Astrocyte (in vitro differentiated cells and primary cell): ENCODE measurements at regions not wholly inside any gene's neighbourhood (a gene's known extent, or its start where the extent isn't known, plus 50 kb on each side); places are given as distances from the start of the nearest gene placed in this dataset.
A peak's percentile ranks its signal among the peaks of the same experiment; 100 is the strongest.

Experiments
- DNase-seq: peaks from one replicate; pipeline ENCODE4 v3.0.0-alpha.2; 2010; ENCODE audit warnings: low read depth
- FAIRE-seq: peaks from 2 replicates; lab custom pipeline; 2011; peaks lifted over from hg19 to GRCh38; lab: Jason Lieb, UNC
- H2AFZ ChIP-seq: 2 replicates; pipeline ENCODE4 v1.6.0; 2012; ENCODE audit warnings: low read depth, low read length, inconsistent platforms
- H3K27ac ChIP-seq: 2 replicates; pipeline ENCODE4 v1.5.1; 2011; ENCODE audit warnings: low read depth, low read length, inconsistent platforms
- H3K27me3 ChIP-seq: 2 replicates; pipeline ENCODE4 v1.6.0; 2011; ENCODE audit warnings: low read length, inconsistent platforms; ENCODE audit not compliant: insufficient read depth
- H3K36me3 ChIP-seq: 2 replicates; pipeline ENCODE4 v1.5.1; 2011; ENCODE audit warnings: low read length, inconsistent platforms; ENCODE audit not compliant: insufficient read depth
- H3K4me1 ChIP-seq: 2 replicates; pipeline ENCODE4 v1.5.1; 2011; ENCODE audit warnings: low read length, inconsistent platforms; ENCODE audit not compliant: insufficient read depth
- H3K4me2 ChIP-seq: 2 replicates; pipeline ENCODE4 v1.6.0; 2012; ENCODE audit warnings: low read length, inconsistent platforms
- H3K4me3 ChIP-seq: 2 replicates; pipeline ENCODE4 v1.5.1; 2011; ENCODE audit warnings: low read depth, mild to moderate bottlenecking, low read length, inconsistent platforms; ENCODE audit not compliant: insufficient read depth
- H3K79me2 ChIP-seq: 2 replicates; pipeline ENCODE4 v1.6.0; 2012; ENCODE audit warnings: mild to moderate bottlenecking, low read length, inconsistent platforms; ENCODE audit not compliant: insufficient read depth
- H3K9ac ChIP-seq: 2 replicates; pipeline ENCODE4 v1.6.0; 2012; ENCODE audit warnings: mild to moderate bottlenecking, low read length, inconsistent platforms
- H3K9me3 ChIP-seq: 2 replicates; pipeline ENCODE4 v1.5.1; 2012; ENCODE audit warnings: low read depth, mild to moderate bottlenecking, low read length, inconsistent platforms; ENCODE audit not compliant: insufficient read depth
- H4K20me1 ChIP-seq: 2 replicates; pipeline ENCODE4 v1.6.0; 2012; ENCODE audit warnings: low read length, inconsistent platforms; ENCODE audit not compliant: insufficient read depth
- H3K27ac Mint-ChIP-seq: one replicate; pipeline ENCODE4 v1.8.0; 2021; ENCODE audit warnings: mild to moderate bottlenecking, mixed read lengths; ENCODE audit not compliant: unreplicated experiment
- H3K27me3 Mint-ChIP-seq: one replicate; pipeline ENCODE4 v1.8.0; 2021; ENCODE audit warnings: low read depth, mixed read lengths; ENCODE audit not compliant: unreplicated experiment
- H3K36me3 Mint-ChIP-seq: one replicate; pipeline ENCODE4 v1.8.0; 2021; ENCODE audit warnings: low read depth, mixed read lengths; ENCODE audit not compliant: unreplicated experiment
- H3K4me1 Mint-ChIP-seq: one replicate; pipeline ENCODE4 v1.8.0; 2021; ENCODE audit warnings: low read depth, mixed read lengths; ENCODE audit not compliant: unreplicated experiment
- H3K4me3 Mint-ChIP-seq: one replicate; pipeline ENCODE4 v1.8.0; 2021; ENCODE audit warnings: mild to moderate bottlenecking, moderate library complexity, mixed read lengths; ENCODE audit not compliant: unreplicated experiment
- H3K9me3 Mint-ChIP-seq: one replicate; pipeline ENCODE4 v1.8.0; 2021; ENCODE audit warnings: mild to moderate bottlenecking, mixed read lengths; ENCODE audit not compliant: unreplicated experiment
- EZH2 ChIP-seq: IDR thresholded peaks from 2 replicates; pipeline ENCODE4 v1.6.1; 2012; ENCODE audit warnings: mild to moderate bottlenecking, low read length, inconsistent platforms; ENCODE audit not compliant: insufficient read depth
- TF ChIP-seq, protein P1 (sequence below): IDR thresholded peaks from 2 replicates; pipeline ENCODE4 v1.5.1; 2011; ENCODE audit warnings: low read depth, mild to moderate bottlenecking, inconsistent platforms, low read length, moderate library complexity; ENCODE audit not compliant: insufficient read depth

DNA sequence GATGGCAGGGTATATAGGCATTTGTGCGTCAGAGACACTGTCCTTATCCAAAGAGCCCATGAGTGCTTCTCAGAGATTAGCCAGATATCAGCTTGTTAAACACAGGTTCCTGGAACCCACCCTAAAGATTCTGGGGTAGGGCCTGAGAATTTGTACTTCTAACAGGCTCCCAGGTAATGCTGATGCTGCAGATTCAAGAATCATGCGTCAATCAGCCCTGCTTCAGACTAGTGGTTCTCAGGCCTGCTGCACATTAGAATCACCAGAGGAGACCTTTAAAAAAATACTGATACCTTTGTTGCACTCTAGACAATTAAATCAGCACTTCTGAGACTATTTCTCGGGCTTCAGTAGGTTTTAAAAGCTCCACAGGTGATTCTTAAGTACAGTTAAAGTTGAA lies 369.5 kb downstream of the MFSD1 start:
- H3K27ac Mint-ChIP-seq = no peak overlapping the region
- no peak overlapping the region for H3K4me3 Mint-ChIP-seq
- Histone ChIP-seq H3K27ac (no peak overlapping the region), H3K4me1 (peaks cover 15% of the 10 kb centered on the region), H3K9ac (no peak overlapping the region), H3K9me3 (no peaks in the 10 kb centered on the region), H3K27me3 (no peaks in the 10 kb centered on the region), H3K4me3 (no peak overlapping the region), H2AFZ (no peak overlapping the region), H4K20me1 (no peaks in the 10 kb centered on the region), H3K79me2 (no peaks in the 10 kb centered on the region), H3K4me2 (no peak overlapping the region), H3K36me3 (no peaks in the 10 kb centered on the region)
- H3K4me1 Mint-ChIP-seq = peaks cover 23% of the 10 kb centered on the region
- no peaks in the 10 kb centered on the region for H3K9me3 Mint-ChIP-seq
- H3K36me3 Mint-ChIP-seq = no peaks in the 10 kb centered on the region
- H3K27me3 Mint-ChIP-seq = no peaks in the 10 kb centered on the region
- TF ChIP-seq, protein P1, sequence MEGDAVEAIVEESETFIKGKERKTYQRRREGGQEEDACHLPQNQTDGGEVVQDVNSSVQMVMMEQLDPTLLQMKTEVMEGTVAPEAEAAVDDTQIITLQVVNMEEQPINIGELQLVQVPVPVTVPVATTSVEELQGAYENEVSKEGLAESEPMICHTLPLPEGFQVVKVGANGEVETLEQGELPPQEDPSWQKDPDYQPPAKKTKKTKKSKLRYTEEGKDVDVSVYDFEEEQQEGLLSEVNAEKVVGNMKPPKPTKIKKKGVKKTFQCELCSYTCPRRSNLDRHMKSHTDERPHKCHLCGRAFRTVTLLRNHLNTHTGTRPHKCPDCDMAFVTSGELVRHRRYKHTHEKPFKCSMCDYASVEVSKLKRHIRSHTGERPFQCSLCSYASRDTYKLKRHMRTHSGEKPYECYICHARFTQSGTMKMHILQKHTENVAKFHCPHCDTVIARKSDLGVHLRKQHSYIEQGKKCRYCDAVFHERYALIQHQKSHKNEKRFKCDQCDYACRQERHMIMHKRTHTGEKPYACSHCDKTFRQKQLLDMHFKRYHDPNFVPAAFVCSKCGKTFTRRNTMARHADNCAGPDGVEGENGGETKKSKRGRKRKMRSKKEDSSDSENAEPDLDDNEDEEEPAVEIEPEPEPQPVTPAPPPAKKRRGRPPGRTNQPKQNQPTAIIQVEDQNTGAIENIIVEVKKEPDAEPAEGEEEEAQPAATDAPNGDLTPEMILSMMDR = no peak
- no peak for TF ChIP-seq EZH2
- DNase-seq (no peak), FAIRE-seq (no peak)

DNA sequence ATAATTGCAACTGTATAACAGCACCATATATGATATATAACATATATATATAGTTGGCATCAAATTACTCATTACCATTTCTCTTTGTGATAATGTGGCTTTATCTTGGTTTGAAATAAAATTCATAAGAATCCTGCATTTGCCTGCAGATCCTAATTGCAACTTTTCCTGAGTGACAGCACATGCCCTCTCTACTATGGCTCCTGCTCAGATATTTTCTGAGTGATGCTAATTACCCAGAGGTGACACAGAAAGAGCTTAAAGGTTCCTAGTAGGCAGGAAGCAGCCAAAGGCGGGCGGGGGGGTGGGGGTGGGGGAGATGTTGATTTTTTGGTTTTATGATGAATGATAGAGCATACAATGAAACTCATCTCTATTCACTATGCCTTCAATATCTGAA lies 370.6 kb downstream of the MFSD1 start:
- TF ChIP-seq, protein P1 = no peak
- TF ChIP-seq EZH2 = no peak
- Mint-ChIP-seq H3K4me3 (no peak overlapping the region), H3K4me1 (peaks cover 23% of the 10 kb centered on the region), H3K27ac (no peak overlapping the region), H3K36me3 (no peaks in the 10 kb centered on the region), H3K9me3 (no peaks in the 10 kb centered on the region), H3K27me3 (no peaks in the 10 kb centered on the region)
- FAIRE-seq (no peak), DNase-seq (no peak)
- H3K4me3 ChIP-seq = no peak overlapping the region
- H3K4me1 ChIP-seq = peaks cover 15% of the 10 kb centered on the region
- no peaks in the 10 kb centered on the region for H3K79me2 ChIP-seq
- no peaks in the 10 kb centered on the region for H3K9me3 ChIP-seq
- H3K4me2 ChIP-seq = no peak overlapping the region
- no peak overlapping the region for H3K9ac ChIP-seq
- no peak overlapping the region for H2AFZ ChIP-seq
- no peaks in the 10 kb centered on the region for H3K36me3 ChIP-seq
- no peaks in the 10 kb centered on the region for H3K27me3 ChIP-seq
- no peaks in the 10 kb centered on the region for H4K20me1 ChIP-seq
- H3K27ac ChIP-seq = no peak overlapping the region

DNA sequence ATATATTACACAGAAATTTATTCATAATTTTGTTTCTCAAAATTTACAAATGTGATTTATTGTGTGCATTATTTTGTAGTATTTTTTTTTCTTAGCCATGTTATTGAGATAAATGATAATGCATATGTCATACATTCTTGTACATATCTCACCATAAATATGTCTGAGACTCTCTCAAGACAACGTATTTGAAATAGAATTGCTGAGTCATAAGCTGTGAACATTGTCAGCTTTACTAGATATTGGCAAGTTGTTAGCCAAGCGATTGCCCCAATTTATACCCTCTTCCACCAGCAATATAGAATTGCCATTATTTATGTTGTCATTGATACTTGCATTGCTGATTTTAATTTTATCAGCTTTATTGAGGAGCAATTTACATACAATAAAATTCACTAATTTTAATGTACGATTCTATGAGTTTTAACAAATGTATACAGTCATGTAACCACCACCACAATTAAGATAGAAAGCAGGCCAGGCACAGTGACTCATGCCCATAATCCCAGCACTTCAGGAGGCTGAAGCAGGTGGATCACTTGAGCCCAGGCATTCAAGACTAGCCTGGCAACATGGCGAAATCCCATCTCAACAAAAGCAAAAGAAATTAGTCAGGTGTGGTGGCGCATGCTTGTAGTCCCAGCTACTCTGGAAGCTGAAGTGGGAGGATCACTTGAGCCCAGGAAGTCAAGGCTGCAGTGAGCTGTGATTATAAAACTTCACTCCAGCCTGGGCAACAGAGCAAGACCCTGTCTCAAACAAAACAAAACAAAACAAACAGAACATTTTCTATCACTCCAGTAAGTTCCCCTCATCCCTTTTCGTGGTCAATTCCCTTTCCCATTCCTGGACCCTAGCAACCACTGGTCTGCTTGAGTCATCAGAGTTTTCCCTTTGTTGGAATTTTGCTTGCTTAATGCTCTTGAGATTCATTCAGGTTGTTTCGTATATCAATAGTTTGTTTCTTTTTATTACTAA lies 373.1 kb downstream of the MFSD1 start:
- Histone ChIP-seq H3K4me3 (no peak overlapping the region), H2AFZ (no peak overlapping the region), H3K9ac (no peak overlapping the region), H4K20me1 (no peaks in the 10 kb centered on the region), H3K27me3 (no peaks in the 10 kb centered on the region), H3K27ac (no peak overlapping the region), H3K4me1 (peaks cover 9% of the 10 kb centered on the region), H3K4me2 (no peak overlapping the region), H3K36me3 (no peaks in the 10 kb centered on the region), H3K9me3 (no peaks in the 10 kb centered on the region), H3K79me2 (no peaks in the 10 kb centered on the region)
- DNase-seq = peak; percentile 40
- no peaks in the 10 kb centered on the region for H3K27me3 Mint-ChIP-seq
- H3K36me3 Mint-ChIP-seq = no peaks in the 10 kb centered on the region
- H3K27ac Mint-ChIP-seq = peak overlapping the region; percentile 91
- H3K4me3 Mint-ChIP-seq = no peak overlapping the region
- no peaks in the 10 kb centered on the region for H3K9me3 Mint-ChIP-seq
- TF ChIP-seq, protein P1 = no peak
- TF ChIP-seq EZH2 = no peak
- H3K4me1 Mint-ChIP-seq = peaks cover 18% of the 10 kb centered on the region
- no peak for FAIRE-seq
